C4-2B (cell line): ENCODE measurements at regions not wholly inside any gene's neighbourhood (a gene's known extent, or its start where the extent isn't known, plus 50 kb on each side); places are given as distances from the start of the nearest gene placed in this dataset.

ENCODE experiments used
- H3K27ac ChIP-seq: fragments of 450-650 bp; 2 replicates; pipeline ENCODE4 v1.5.1; 2017
- ZFX ChIP-seq: fragments of 450-650 bp; IDR thresholded peaks from 2 replicates; pipeline ENCODE4 v1.6.1; 2017
- TF ChIP-seq, protein P1 (sequence below): fragments of 450-650 bp; conservative IDR thresholded peaks from 2 replicates; pipeline ENCODE4 v1.5.1; 2017; ENCODE audit warnings: mild to moderate bottlenecking

DNA sequence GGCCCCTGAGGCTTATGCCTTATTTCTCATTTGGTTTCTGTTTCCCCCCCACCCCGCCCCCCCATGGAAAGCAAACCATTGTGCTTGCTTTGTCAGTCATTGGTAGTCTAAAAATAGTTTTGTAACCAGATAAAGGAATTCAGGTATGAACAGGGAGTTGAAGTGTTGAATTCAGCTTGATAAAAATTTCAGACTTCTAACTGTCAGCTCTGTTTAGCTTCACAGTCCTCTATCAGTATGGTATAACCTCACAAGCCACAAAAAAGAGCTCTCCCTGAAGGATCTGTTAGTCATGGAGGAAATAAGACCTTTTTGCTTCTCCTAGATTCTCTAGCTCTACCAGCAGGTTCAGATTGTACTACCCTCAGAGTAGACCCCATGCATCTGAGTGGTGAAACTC lies 378.1 kb downstream of the TMEM38B start:
- no peak for TF ChIP-seq ZFX
- TF ChIP-seq, protein P1, sequence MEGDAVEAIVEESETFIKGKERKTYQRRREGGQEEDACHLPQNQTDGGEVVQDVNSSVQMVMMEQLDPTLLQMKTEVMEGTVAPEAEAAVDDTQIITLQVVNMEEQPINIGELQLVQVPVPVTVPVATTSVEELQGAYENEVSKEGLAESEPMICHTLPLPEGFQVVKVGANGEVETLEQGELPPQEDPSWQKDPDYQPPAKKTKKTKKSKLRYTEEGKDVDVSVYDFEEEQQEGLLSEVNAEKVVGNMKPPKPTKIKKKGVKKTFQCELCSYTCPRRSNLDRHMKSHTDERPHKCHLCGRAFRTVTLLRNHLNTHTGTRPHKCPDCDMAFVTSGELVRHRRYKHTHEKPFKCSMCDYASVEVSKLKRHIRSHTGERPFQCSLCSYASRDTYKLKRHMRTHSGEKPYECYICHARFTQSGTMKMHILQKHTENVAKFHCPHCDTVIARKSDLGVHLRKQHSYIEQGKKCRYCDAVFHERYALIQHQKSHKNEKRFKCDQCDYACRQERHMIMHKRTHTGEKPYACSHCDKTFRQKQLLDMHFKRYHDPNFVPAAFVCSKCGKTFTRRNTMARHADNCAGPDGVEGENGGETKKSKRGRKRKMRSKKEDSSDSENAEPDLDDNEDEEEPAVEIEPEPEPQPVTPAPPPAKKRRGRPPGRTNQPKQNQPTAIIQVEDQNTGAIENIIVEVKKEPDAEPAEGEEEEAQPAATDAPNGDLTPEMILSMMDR = no peak
- H3K27ac ChIP-seq = no peak overlapping the region

DNA sequence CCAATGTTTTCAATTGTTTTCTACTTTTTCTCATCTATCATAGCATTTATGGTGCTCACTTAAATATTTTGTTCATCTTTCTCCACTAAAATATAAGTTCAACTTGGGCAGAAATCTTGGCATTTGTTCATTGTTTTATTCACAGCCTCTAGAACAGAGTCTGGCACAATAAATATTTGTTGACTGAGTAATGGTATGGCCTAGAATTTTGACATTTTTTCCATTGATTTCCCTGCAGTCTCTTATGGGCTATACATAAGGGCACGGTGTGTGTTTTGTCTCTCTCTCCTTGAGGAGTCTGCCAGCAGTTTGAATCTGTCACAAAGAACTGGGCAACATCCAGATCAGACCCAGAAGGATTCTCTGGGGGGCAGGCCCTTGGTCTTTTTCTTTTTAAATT lies 379.7 kb downstream of the TMEM38B start:
- TF ChIP-seq ZFX = no peak
- TF ChIP-seq, protein P1 = no peak

DNA sequence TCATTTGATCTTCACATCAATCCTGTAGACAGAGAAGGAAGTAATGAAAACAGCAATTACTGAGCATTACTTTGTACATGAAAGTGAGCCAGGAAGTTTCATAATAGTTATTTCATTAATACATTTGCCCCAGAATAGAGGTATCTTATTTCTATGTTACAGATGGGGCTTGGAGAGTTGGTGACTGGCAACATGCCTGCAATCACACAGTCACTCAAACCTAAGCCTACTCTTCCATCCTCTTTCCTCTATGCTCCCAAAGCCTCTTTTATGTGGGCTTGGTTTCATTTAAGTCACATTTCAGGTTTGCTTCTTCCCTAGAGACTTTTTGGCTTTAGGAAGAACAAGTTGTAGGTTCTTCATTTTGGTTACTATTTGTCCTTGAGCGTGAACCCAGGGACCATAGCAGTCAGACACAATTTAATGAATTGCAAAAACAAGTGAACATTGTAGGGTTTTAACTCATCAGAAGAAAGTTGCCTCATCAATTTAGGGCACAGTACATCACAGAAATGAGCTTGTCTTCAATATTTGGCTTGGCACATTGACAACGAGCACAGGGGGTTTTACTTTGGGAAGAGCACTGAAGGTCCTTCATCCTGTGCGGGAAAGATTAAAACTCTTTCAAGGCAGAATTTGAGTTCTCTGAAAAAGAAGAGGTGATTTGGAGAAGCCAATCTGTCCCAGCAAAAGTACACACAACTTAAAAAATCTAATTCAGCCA lies 381.1 kb downstream of the TMEM38B start:
- TF ChIP-seq, protein P1 = no peak
- TF ChIP-seq ZFX = no peak
- H3K27ac ChIP-seq = no peak overlapping the region

More for the DNA sequence above, 379.7 kb downstream of the TMEM38B start:
- H3K27ac ChIP-seq = no peak overlapping the region

DNA sequence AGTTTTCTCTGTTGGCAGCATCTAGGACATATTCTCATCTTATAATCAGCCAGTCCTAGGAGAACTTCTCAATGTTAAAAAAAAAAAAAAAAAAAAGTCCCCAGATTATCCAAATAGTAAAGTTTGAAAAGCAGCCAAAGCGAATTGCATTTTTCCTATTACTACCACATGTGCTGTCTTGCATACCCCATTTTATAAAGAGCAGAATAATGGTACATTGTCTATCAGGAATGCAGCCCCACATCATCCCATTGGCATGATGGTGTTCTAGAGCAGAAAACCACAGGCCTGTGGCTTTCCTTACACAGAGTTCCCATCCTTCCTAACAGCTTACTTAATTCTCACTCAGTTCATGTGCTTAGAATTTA lies 381.6 kb downstream of the TMEM38B start:
- no peak for TF ChIP-seq ZFX
- TF ChIP-seq, protein P1 = no peak
- no peak overlapping the region for H3K27ac ChIP-seq

DNA sequence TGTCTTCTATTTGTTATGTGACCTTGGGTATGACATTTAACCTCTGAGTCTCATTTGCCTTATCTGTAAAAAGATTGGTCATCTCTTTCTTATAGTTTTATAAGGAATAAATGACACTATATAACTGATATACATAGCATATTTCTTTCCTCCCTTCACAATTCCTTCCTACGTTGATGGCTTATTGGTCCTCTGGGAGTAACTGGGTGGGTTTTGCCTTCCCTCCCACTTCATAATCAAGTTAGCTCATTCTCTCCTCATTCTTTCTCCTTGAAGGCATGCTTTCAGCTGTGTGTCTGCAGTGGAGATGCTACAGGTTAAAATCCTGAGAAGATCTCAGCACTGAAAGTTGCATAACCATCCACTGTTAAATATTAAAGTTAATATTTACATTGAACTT lies 382.4 kb downstream of the TMEM38B start:
- TF ChIP-seq ZFX = no peak
- no peak overlapping the region for H3K27ac ChIP-seq

DNA sequence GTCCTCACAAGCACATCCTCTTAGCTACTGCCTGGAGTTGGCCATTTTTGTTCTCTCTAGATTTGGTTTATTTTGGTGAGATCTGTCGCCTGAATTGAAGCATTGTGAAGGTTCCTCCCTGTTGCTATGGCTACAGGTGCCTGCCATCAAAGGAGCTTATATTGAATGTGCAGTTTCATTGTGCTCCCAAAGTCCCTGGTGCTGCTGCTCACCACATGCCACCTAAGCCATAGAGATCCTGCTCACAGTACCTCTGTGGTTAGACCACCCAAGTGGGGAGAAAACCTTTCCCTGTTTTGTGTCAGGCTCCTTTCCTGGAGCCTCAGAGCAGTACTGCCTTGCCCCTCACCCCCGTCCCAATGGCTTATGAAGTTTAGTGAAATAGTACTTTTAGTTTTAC lies 383.4 kb downstream of the TMEM38B start:
- TF ChIP-seq, protein P1 = no peak
- TF ChIP-seq ZFX = no peak
- no peak overlapping the region for H3K27ac ChIP-seq

DNA sequence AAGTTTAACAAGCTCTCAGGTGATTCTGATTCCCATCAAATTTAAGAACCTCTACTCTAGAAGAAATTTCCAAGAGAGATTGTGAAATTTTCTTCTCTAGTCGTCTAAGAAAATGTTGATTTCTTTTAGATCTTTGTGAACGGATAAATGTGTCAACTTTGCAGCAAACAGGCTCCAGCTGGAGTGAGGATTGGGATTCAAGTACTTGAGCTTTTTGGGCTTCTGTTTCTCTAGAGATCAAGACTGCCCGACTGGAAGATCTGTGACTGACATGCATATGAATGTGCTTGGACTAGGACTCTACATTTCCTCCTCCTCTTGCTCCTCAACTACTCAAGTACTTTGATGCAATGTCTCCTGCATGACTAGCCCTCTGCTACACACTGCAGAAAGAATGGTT lies 388.3 kb downstream of the TMEM38B start:
- H3K27ac ChIP-seq = no peak overlapping the region
- no peak for TF ChIP-seq ZFX
- TF ChIP-seq, protein P1 = no peak

DNA sequence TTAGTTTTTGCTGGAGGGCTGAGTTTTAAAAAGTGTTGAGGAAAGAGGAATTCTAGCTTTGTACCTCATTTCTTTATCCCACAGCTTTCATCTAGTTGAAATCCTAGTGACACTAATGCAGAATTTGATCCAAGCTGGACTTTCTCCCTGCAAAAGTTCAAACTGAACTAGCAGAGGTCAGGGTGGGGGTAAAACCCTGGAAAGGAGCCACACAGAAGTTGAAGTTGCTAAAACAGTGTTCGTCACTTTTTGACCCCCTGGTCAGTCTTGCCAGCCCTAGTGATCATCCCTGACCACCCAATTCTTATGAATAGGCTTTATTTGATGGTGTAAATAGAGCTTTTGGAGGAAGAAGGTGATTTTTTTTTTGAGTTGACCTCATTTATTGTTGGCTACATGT lies 390.4 kb downstream of the TMEM38B start:
- TF ChIP-seq, protein P1 = no peak
- TF ChIP-seq ZFX = no peak
- H3K27ac ChIP-seq = no peak overlapping the region
